SK-N-SH (cell line): ENCODE measurements at regions not wholly inside any gene's neighbourhood (a gene's known extent, or its start where the extent isn't known, plus 50 kb on each side); places are given as distances from the start of the nearest gene placed in this dataset.

ENCODE experiments used
- CTCF ChIA-PET: fragments of 300-600, 350-600 bp; formaldehyde crosslinking; extraction: SDS; loops from one replicate; lab custom pipeline; 2021; lab: Yijun Ruan, JAX
- POLR2A ChIA-PET: fragments of 350-600 bp; sonication (Branson Sonifier 250); formaldehyde crosslinking; extraction: SDS; loops from one replicate; lab custom pipeline; 2020; ENCODE audit warnings: antibody characterized with exemption, inconsistent platforms; lab: Yijun Ruan, JAX
- DNase-seq: peaks from one replicate; pipeline ENCODE4 v3.0.0; 2012
- H2AFZ ChIP-seq: fragments of 200-600 bp; sonication (generic); 2 replicates; pipeline ENCODE4 v1.8.1; 2016; ENCODE audit warnings: antibody characterized with exemption, mild to moderate bottlenecking, low read depth
- H3F3A ChIP-seq: fragments of 200-600 bp; sonication (generic); replicated peaks from 2 replicates; pipeline ENCODE3; 2016; ENCODE audit warnings: antibody characterized with exemption, mild to moderate bottlenecking; ENCODE audit not compliant: insufficient read depth
- H3K27ac ChIP-seq, 2 experiments: fragments of 200-500 bp in 1 of 2; fragments of 200-600 bp in 1 of 2; sonication (Bioruptor generic) in 1 of 2; sonication (generic), shearing (Covaris generic) in 1 of 2; 2 replicates each; pipeline versions ENCODE4 v1.5.1 to v1.6.1; 2014 to 2016; ENCODE audit warnings: low read depth in 2 of 2, inconsistent platforms in 1 of 2, low read length in 1 of 2, mild to moderate bottlenecking in 1 of 2, mixed read lengths in 1 of 2
- H3K27me3 ChIP-seq: fragments of 200-600 bp; sonication (generic), shearing (Covaris generic); 2 replicates; pipeline ENCODE4 v1.6.1; 2016; ENCODE audit warnings: mixed run types; ENCODE audit not compliant: insufficient read depth
- H3K36me3 ChIP-seq, 2 experiments: fragments of 200-500 bp in 1 of 2; fragments of 200-600 bp in 1 of 2; sonication (Bioruptor generic) in 1 of 2; sonication (generic) in 1 of 2; replicated peaks in 1 of 2; 2 replicates each; pipeline versions ENCODE3 to v1.5.1; 2014 to 2016; ENCODE audit warnings: low read length in 1 of 2, mild to moderate bottlenecking in 1 of 2; ENCODE audit not compliant: insufficient read depth in 2 of 2, control insufficient read depth in 1 of 2
- H3K4me1 ChIP-seq, 2 experiments: fragments of 200-500 bp in 1 of 2; fragments of 200-600 bp in 1 of 2; sonication (Bioruptor generic) in 1 of 2; sonication (generic), shearing (Covaris generic) in 1 of 2; 2 replicates each; pipeline versions ENCODE4 v1.5.1 to v1.6.1; 2014 to 2016; ENCODE audit warnings: low read depth in 1 of 2, low read length in 1 of 2, mixed run types in 1 of 2; ENCODE audit not compliant: insufficient read depth in 2 of 2, control insufficient read depth in 1 of 2
- H3K4me2 ChIP-seq: fragments of 200-600 bp; sonication (generic), shearing (Covaris generic); 2 replicates; pipeline ENCODE4 v1.6.1; 2017; ENCODE audit warnings: mixed run types
- H3K4me3 ChIP-seq, 2 experiments: fragments of 200-500 bp in 1 of 2; fragments of 200-600 bp in 1 of 2; sonication (Bioruptor generic) in 1 of 2; sonication (generic), shearing (Covaris generic) in 1 of 2; 2 replicates each; pipeline versions ENCODE4 v1.5.1 to v1.8.1; 2014 to 2016; ENCODE audit warnings: low read depth in 2 of 2, inconsistent platforms in 1 of 2, low read length in 1 of 2, mild to moderate bottlenecking in 1 of 2, mixed read lengths in 1 of 2, moderate library complexity in 1 of 2
- H3K79me2 ChIP-seq: fragments of 200-600 bp; sonication (generic); 2 replicates; pipeline ENCODE4 v1.8.1; 2017; ENCODE audit warnings: mild to moderate bottlenecking; ENCODE audit not compliant: insufficient read depth
- H3K9ac ChIP-seq: fragments of 200-600 bp; sonication (generic); 2 replicates; pipeline ENCODE4 v1.6.1; 2017; ENCODE audit warnings: mixed run types
- H3K9me2 ChIP-seq: fragments of 200-600 bp; sonication (generic); 2 replicates; pipeline ENCODE4 v1.6.1; 2017; ENCODE audit warnings: mixed run types
- H3K9me3 ChIP-seq: fragments of 200-600 bp; sonication (generic); 2 replicates; pipeline ENCODE4 v1.6.1; 2017; ENCODE audit warnings: mixed run types, mild to moderate bottlenecking, moderate library complexity
- H4K20me1 ChIP-seq: fragments of 200-600 bp; sonication (generic); 2 replicates; pipeline ENCODE4 v1.6.1; 2017; ENCODE audit warnings: mild to moderate bottlenecking, mixed run types; ENCODE audit not compliant: insufficient read depth
- CHD2 ChIP-seq: fragments of 150-350 bp; IDR thresholded peaks from 2 replicates; pipeline ENCODE4 v1.6.1; 2018; ENCODE audit warnings: low read length; ENCODE audit not compliant: partially characterized antibody
- CTCF ChIP-seq: fragments of 200-600 bp; sonication (generic); IDR thresholded peaks from 2 replicates; pipeline ENCODE4 v1.6.1; 2017; ENCODE audit warnings: antibody characterized with exemption, mild to moderate bottlenecking, moderate library complexity
- ELF1 ChIP-seq: IDR thresholded peaks from 2 replicates; pipeline ENCODE4 v1.4.0; 2012
- EP300 ChIP-seq, 2 experiments: IDR thresholded peaks; 2 replicates each; pipeline versions ENCODE4 v1.4.0 to v1.6.1; 2012; ENCODE audit warnings: borderline replicate concordance in 1 of 2, low read depth in 1 of 2, low read length in 1 of 2
- FOSL2 ChIP-seq: IDR thresholded peaks from 2 replicates; pipeline ENCODE4 v1.4.0; 2012; ENCODE audit warnings: low read depth, mild to moderate bottlenecking, moderate library complexity, borderline replicate concordance
- FOXJ3 ChIP-seq: sonication (generic); formaldehyde crosslinking; IDR thresholded peaks from 2 replicates; pipeline ENCODE4 v1.5.1; 2020; ENCODE audit warnings: mild to moderate bottlenecking, missing genetic modification reagents
- FOXM1 ChIP-seq: IDR thresholded peaks from 2 replicates; pipeline ENCODE4 v1.4.0; 2012; ENCODE audit warnings: low read depth, mild to moderate bottlenecking
- GATA2 ChIP-seq: sonication (generic); formaldehyde crosslinking; IDR thresholded peaks from 2 replicates; pipeline ENCODE4 v1.5.0; 2020; ENCODE audit warnings: mild to moderate bottlenecking, missing genetic modification reagents
- MAX ChIP-seq: IDR thresholded peaks from 2 replicates; pipeline ENCODE4 v1.4.0; 2012; ENCODE audit warnings: low read depth
- MXI1 ChIP-seq: IDR thresholded peaks from 2 replicates; pipeline ENCODE4 v1.6.1; 2012; ENCODE audit warnings: mild to moderate bottlenecking, low read depth, low read length, improper control_type of control experiment
- NRF1 ChIP-seq: IDR thresholded peaks from 2 replicates; pipeline ENCODE4 v1.6.1; 2012; ENCODE audit warnings: low read depth, mild to moderate bottlenecking, low read length
- PBX3 ChIP-seq: IDR thresholded peaks from 2 replicates; pipeline ENCODE4; 2012
- RCOR1 ChIP-seq: fragments of 150-350 bp; IDR thresholded peaks from 2 replicates; pipeline ENCODE4 v1.6.1; 2017; ENCODE audit warnings: antibody characterized with exemption, low read length
- RFX5 ChIP-seq: IDR thresholded peaks from 2 replicates; pipeline ENCODE4 v1.6.1; 2012; ENCODE audit warnings: mild to moderate bottlenecking, improper control_type of control experiment, low read length
- SIN3A ChIP-seq: IDR thresholded peaks from 2 replicates; pipeline ENCODE4 v1.6.1; 2012; ENCODE audit warnings: low read depth, mild to moderate bottlenecking, low read length, moderate library complexity, borderline replicate concordance
- SMC3 ChIP-seq: IDR thresholded peaks from 2 replicates; pipeline ENCODE4 v1.6.1; 2012; ENCODE audit warnings: low read depth, low read length, improper control_type of control experiment
- TAF1 ChIP-seq: IDR thresholded peaks from 2 replicates; pipeline ENCODE4 v1.6.1; 2012; ENCODE audit warnings: low read depth, mild to moderate bottlenecking, low read length, moderate library complexity, borderline replicate concordance
- TEAD4 ChIP-seq: IDR thresholded peaks from 2 replicates; pipeline ENCODE4 v1.4.0; 2012; ENCODE audit warnings: mild to moderate bottlenecking, borderline replicate concordance; ENCODE audit not compliant: insufficient read depth
- YY1 ChIP-seq: IDR thresholded peaks from 2 replicates; pipeline ENCODE4 v1.4.0; 2012; ENCODE audit warnings: low read depth, mild to moderate bottlenecking
- WGBS: methylation state at CpG from one replicate; pipeline ENCODE4 v1.1.6; 2017; ENCODE audit warnings: low lambda C conversion rate; 5-methylcytosine and 5-hydroxymethylcytosine counted together

DNA sequence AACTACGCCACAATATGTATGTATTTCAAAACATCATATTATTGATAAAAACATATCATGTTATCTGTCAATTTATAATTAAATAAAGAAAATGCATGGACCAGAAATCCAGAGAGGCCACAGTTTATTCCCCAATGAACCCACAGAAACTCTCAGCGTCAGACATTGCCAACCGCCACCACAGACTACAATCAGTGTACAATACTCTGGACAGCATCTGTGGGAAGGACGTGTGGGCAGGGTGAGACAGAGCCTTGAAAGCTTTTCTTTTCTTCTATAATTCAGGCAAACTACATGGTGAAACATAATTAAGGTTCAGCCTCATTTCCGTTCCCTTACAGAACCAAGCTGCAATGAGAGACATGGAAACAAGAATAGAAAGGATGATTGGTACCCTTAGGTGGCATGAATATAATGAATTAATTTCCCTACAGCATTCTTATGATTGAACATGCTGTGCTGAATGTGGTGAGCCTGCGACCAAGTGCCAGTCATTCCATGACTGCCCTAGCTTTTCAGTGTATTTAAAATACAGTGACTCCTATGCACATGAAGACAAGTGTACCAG is 909.3 kb downstream of the SORCS1 start:
- no peaks in the 10 kb centered on the region for H3F3A ChIP-seq
- no peaks in the 10 kb centered on the region for H4K20me1 ChIP-seq
- H3K79me2 ChIP-seq, result no peaks in the 10 kb centered on the region
- no peak overlapping the region for H3K4me2 ChIP-seq
- H3K9me3 ChIP-seq, result no peaks in the 10 kb centered on the region; the same call in 1 of the 2 replicates
- DNase-seq, result no peak
- H3K27me3 ChIP-seq, result no peaks in the 10 kb centered on the region
- ChIA-PET POLR2A (no interaction called here), CTCF (no interaction called here)
- no peak overlapping the region for H2AFZ ChIP-seq
- 46% methylated on average over 6 of the region's 6 CpGs for WGBS
- no peak overlapping the region for H3K9ac ChIP-seq
- no peak overlapping the region for H3K27ac ChIP-seq
- H3K9me2 ChIP-seq, result no peaks in the 10 kb centered on the region
- H3K4me3 ChIP-seq, result no peak overlapping the region
- no peak for TF ChIP-seq MAX
- TF ChIP-seq NRF1, result no peak
- TF ChIP-seq ELF1, result no peak
- TF ChIP-seq PBX3, result no peak
- no peak for TF ChIP-seq EP300 (IDR thresholded peaks at IDR 0.05; ENCODE audit: borderline replicate concordance in 1 of 2, low read depth in 1 of 2, low read length in 1 of 2)
- TF ChIP-seq SIN3A, result no peak
- no peak for TF ChIP-seq CTCF
- TF ChIP-seq GATA2, result no peak
- no peak for TF ChIP-seq RCOR1
- no peak for TF ChIP-seq YY1
- no peaks in the 10 kb centered on the region for H3K4me1 ChIP-seq
- H3K36me3 ChIP-seq, result no peaks in the 10 kb centered on the region

DNA sequence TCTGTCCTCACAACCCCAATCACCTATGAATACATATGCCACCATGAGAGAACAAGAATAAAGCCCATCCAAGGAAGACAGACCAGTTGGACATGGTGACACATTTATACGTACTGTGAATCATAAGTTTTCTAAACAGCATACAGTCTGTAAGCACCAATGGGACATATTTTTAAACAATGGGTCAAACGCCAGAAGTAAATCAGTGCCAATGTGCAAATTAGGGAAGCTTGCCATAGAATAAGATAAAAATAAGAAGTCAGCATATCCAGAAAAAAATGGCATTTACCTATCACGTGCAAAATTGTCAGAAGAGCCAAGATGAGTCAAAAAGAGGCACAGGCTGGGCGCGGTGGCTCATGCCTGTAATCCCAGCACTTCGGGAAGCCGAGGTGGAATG is 910.4 kb downstream of the SORCS1 start:
- CTCF ChIA-PET, result no interaction called here
- DNase-seq, result no peak
- Histone ChIP-seq H3K4me1 (no peaks in the 10 kb centered on the region), H3K9ac (no peak overlapping the region), H3K36me3 (no peaks in the 10 kb centered on the region), H4K20me1 (no peaks in the 10 kb centered on the region), H3K4me2 (no peak overlapping the region), H3K4me3 (no peak overlapping the region), H2AFZ (no peak overlapping the region), H3K27me3 (no peaks in the 10 kb centered on the region), H3K9me3 (no peaks in the 10 kb centered on the region; the same call in 1 of the 2 replicates), H3K27ac (no peak overlapping the region), H3F3A (no peaks in the 10 kb centered on the region), H3K9me2 (no peaks in the 10 kb centered on the region), H3K79me2 (no peaks in the 10 kb centered on the region)
- WGBS, result 46% methylated on average over 7 of the region's 7 CpGs
- POLR2A ChIA-PET, result no interaction called here
- TF ChIP-seq RCOR1 (no peak), NRF1 (no peak), PBX3 (no peak), FOSL2 (no peak), FOXM1 (no peak), TEAD4 (no peak), MXI1 (no peak), RFX5 (no peak), TAF1 (no peak), CHD2 (no peak), SMC3 (no peak), EP300 (IDR thresholded peaks at IDR 0.05; ENCODE audit: borderline replicate concordance in 1 of 2, low read depth in 1 of 2, low read length in 1 of 2) (no peak), FOXJ3 (CRISPR knock-in tag) (no peak), CTCF (no peak), MAX (no peak)
